ENCODE measurements at regions not wholly inside any gene's neighbourhood (a gene's known extent, or its start where the extent isn't known, plus 50 kb on each side); places are given as distances from the start of the nearest gene placed in this dataset.
"Not testable (repeated sequence)": the region's sequence is repeated elsewhere in the genome, so short reads cannot be mapped to it uniquely, and the experiment has no call there.

- not testable (repeated sequence) for TF ChIP-seq POLR2AphosphoS5 (IDR thresholded peaks at IDR 0.05; ENCODE audit: insufficient read depth, low read depth, low read length); EZH2 (IDR thresholded peaks at IDR 0.05; ENCODE audit: borderline replicate concordance, low read depth, low read length, severe bottlenecking); POLR2A (IDR thresholded peaks at IDR 0.05; ENCODE audit: low read depth, low read length); CTCF (IDR thresholded peaks at IDR 0.05; ENCODE audit: extremely low read depth in 1 of 2, insufficient read depth in 1 of 2, low read depth in 1 of 2, low read length in 2 of 2); MYC (IDR thresholded peaks at IDR 0.05; ENCODE audit: low read depth, low read length); MAX (IDR thresholded peaks at IDR 0.05; ENCODE audit: insufficient read depth, insufficient read length); JUN (IDR thresholded peaks at IDR 0.05; ENCODE audit: borderline replicate concordance, insufficient read depth, insufficient read length, low read depth); FOS (IDR thresholded peaks at IDR 0.05; ENCODE audit: borderline replicate concordance, insufficient read depth, low read length); GATA2 (IDR thresholded peaks at IDR 0.05; ENCODE audit: insufficient read depth, insufficient read length, low read depth, low read length)
Observed at GRCh38 chr5:96319981-96320739, 112.9 kb downstream of the PCSK1 start.
